ENCODE measurements at regions not wholly inside any gene's neighbourhood (a gene's known extent, or its start where the extent isn't known, plus 50 kb on each side); places are given as distances from the start of the nearest gene placed in this dataset.

DNA sequence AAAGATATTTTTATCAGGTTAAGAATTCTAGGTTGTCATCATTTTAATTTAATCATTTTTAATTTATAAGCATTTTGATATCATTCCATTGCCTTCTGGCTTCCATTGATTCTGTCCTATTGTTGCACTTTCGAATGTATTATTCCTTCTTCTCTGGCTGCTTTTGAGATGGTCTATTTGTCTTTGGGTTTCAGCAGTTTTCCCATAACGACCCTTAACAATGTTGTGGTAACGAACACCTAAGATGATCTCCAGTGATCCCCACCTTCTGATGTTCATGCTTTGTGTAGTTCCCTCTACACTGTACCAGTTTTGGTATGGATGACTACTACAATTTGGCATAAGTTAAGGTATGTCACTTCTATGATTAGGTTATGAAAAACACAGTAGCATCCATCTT, 59.9 kb downstream of the MINAR1 start:
- H3K4me1 ChIP-seq, result no peaks in the 10 kb centered on the region

DNA sequence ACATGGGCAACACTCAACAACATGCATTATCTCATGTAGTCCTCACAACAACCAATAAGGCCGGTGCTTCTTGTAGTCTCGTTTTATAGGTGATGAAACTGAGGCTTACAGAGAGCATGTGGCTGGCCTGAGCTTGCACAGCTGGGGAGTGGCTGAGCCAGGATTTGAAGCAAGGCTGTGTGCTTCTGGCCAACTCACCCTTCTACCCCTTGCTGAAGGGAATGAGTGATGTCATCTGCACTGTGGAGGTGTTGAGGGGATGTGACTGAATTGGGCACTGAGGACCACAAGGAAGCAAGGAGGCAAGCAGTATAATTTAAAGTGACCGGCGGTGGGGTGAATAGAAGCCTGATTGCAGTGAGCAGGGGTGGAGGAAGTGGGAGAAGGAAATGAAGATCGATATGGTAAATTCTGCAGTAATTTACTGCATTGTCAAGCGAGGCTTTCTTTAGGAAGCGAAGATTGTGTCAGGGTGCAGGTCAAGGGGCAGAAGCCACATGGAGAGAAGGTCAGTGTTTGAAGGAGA, 62.3 kb downstream of the MINAR1 start:
- Histone ChIP-seq H3K9me3 (no peaks in the 10 kb centered on the region), H3K36me3 (no peaks in the 10 kb centered on the region), H3K27me3 (no peaks in the 10 kb centered on the region), H3K27ac (no peak overlapping the region), H3K4me3 (no peak overlapping the region), H3K4me1 (no peaks in the 10 kb centered on the region)
- TF ChIP-seq POLR2A (IDR thresholded peaks at IDR 0.05), result no peak
- TF ChIP-seq, protein P1, sequence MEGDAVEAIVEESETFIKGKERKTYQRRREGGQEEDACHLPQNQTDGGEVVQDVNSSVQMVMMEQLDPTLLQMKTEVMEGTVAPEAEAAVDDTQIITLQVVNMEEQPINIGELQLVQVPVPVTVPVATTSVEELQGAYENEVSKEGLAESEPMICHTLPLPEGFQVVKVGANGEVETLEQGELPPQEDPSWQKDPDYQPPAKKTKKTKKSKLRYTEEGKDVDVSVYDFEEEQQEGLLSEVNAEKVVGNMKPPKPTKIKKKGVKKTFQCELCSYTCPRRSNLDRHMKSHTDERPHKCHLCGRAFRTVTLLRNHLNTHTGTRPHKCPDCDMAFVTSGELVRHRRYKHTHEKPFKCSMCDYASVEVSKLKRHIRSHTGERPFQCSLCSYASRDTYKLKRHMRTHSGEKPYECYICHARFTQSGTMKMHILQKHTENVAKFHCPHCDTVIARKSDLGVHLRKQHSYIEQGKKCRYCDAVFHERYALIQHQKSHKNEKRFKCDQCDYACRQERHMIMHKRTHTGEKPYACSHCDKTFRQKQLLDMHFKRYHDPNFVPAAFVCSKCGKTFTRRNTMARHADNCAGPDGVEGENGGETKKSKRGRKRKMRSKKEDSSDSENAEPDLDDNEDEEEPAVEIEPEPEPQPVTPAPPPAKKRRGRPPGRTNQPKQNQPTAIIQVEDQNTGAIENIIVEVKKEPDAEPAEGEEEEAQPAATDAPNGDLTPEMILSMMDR (IDR thresholded peaks at IDR 0.05 in 4 of 5, conservative IDR thresholded peaks at IDR 0.05 in 1 of 5), result no peak
- DNase-seq (no peak), ATAC-seq (no peak)
- in situ Hi-C loops (cut with MboI; ENCODE audit: low sequenced_read_pairs in 4 of 4) (no loop called here), intact Hi-C loops (cut with DNase I; ENCODE audit: low total_unique reads) (no loop called here)

More for the DNA sequence above, 59.9 kb downstream of the MINAR1 start:
- in situ Hi-C loops (cut with MboI; ENCODE audit: low sequenced_read_pairs in 4 of 4) (no loop called here), intact Hi-C loops (cut with DNase I; ENCODE audit: low total_unique reads) (no loop called here)
- DNase-seq (no peak), ATAC-seq (no peak)
- H3K36me3 ChIP-seq, result no peaks in the 10 kb centered on the region
- H3K27ac ChIP-seq, result no peak overlapping the region
- no peaks in the 10 kb centered on the region for H3K27me3 ChIP-seq
- no peak for TF ChIP-seq POLR2A (IDR thresholded peaks at IDR 0.05)
- TF ChIP-seq, protein P1 (IDR thresholded peaks at IDR 0.05 in 4 of 5, conservative IDR thresholded peaks at IDR 0.05 in 1 of 5), result no peak
- H3K9me3 ChIP-seq, result no peaks in the 10 kb centered on the region
- no peak overlapping the region for H3K4me3 ChIP-seq

GRCh38 chr15:79494963-79495755, 63.0 kb downstream of the MINAR1 start:
- intact Hi-C loops (cut with DNase I; ENCODE audit: low total_unique reads) (no loop called here), in situ Hi-C loops (cut with MboI; ENCODE audit: low sequenced_read_pairs in 4 of 4) (no loop called here)
- Histone ChIP-seq H3K9me3 (no peaks in the 10 kb centered on the region), H3K27me3 (no peaks in the 10 kb centered on the region), H3K4me3 (no peak overlapping the region), H3K4me1 (no peaks in the 10 kb centered on the region), H3K27ac (no peak overlapping the region), H3K36me3 (no peaks in the 10 kb centered on the region)
- no peak for ATAC-seq
- no peak for DNase-seq
- TF ChIP-seq, protein P1 (IDR thresholded peaks at IDR 0.05 in 4 of 5, conservative IDR thresholded peaks at IDR 0.05 in 1 of 5), result no peak
- TF ChIP-seq POLR2A (IDR thresholded peaks at IDR 0.05), result no peak

- no peaks in the 10 kb centered on the region for H3K4me1 ChIP-seq
- ATAC-seq, result no peak
- H3K27me3 ChIP-seq, result no peaks in the 10 kb centered on the region
- H3K9me3 ChIP-seq, result no peaks in the 10 kb centered on the region
- H3K4me3 ChIP-seq, result no peak overlapping the region
- in situ Hi-C loops (cut with MboI; ENCODE audit: low sequenced_read_pairs in 4 of 4), result no loop called here
- DNase-seq, result no peak
- TF ChIP-seq, protein P1 (IDR thresholded peaks at IDR 0.05 in 4 of 5, conservative IDR thresholded peaks at IDR 0.05 in 1 of 5), result no peak
- TF ChIP-seq POLR2A (IDR thresholded peaks at IDR 0.05), result no peak
- intact Hi-C loops (cut with DNase I; ENCODE audit: low total_unique reads), result no loop called here
- H3K36me3 ChIP-seq, result no peaks in the 10 kb centered on the region
- no peak overlapping the region for H3K27ac ChIP-seq
These were observed 63.6 kb downstream of the MINAR1 start for GRCh38 chr15:79495775-79496174.
